Transverse colon (tissue), 4 donors: ENCODE measurements at regions not wholly inside any gene's neighbourhood (a gene's known extent, or its start where the extent isn't known, plus 50 kb on each side); places are given as distances from the start of the nearest gene placed in this dataset.

Experiments
- EP300 ChIP-seq: sonication (generic); formaldehyde crosslinking; IDR thresholded peaks from one replicate; pipeline ENCODE4 v1.6.1; 2017; ENCODE audit warnings: antibody characterized with exemption, low read depth
- POLR2AphosphoS5 ChIP-seq, 3 donors: sonication (generic); formaldehyde crosslinking; IDR thresholded peaks; one replicate each; pipeline ENCODE4 v1.6.1; 2016; ENCODE audit warnings: antibody characterized with exemption in 3 of 3
- TF ChIP-seq, protein P1 (sequence below), 5 experiments: fragments of 200-600 bp in 3 of 5; fragments of 450-650 bp in 2 of 5; sonication (generic) in 3 of 5; IDR thresholded peaks; 1 replicate in 2 of 5; 2 replicates in 3 of 5; pipeline ENCODE4 v1.5.1; 2016 to 2017; ENCODE audit warnings: antibody characterized with exemption in 5 of 5, inconsistent platforms in 3 of 5, mild to moderate bottlenecking in 2 of 5, moderate library complexity in 1 of 5

DNA sequence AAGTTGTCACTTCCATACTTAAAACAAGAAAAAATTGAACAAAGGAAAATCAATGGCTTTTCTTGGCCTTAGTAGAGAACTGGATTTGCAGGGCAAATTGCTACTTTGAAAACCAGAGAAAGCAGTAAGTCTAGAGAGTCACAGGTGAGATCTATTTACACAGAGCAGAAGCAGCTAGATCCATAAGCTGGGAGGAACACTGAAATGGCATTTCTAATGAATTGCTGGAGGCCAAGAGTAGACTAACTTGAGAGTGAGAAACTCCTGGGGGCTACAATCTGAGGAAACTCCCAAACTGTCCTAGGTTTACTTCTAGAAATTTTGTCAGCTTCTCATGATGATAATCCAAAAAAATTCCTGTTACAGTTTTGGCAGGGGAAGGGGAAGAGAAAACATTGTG lies 133.3 kb downstream of the SPCS3 start:
- TF ChIP-seq, protein P1, sequence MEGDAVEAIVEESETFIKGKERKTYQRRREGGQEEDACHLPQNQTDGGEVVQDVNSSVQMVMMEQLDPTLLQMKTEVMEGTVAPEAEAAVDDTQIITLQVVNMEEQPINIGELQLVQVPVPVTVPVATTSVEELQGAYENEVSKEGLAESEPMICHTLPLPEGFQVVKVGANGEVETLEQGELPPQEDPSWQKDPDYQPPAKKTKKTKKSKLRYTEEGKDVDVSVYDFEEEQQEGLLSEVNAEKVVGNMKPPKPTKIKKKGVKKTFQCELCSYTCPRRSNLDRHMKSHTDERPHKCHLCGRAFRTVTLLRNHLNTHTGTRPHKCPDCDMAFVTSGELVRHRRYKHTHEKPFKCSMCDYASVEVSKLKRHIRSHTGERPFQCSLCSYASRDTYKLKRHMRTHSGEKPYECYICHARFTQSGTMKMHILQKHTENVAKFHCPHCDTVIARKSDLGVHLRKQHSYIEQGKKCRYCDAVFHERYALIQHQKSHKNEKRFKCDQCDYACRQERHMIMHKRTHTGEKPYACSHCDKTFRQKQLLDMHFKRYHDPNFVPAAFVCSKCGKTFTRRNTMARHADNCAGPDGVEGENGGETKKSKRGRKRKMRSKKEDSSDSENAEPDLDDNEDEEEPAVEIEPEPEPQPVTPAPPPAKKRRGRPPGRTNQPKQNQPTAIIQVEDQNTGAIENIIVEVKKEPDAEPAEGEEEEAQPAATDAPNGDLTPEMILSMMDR (IDR thresholded peaks at IDR 0.05), result no peak
- TF ChIP-seq EP300 (no peak), POLR2AphosphoS5 (IDR thresholded peaks at IDR 0.05) (no peak)
